H1 (cell line): ENCODE measurements at regions not wholly inside any gene's neighbourhood (a gene's known extent, or its start where the extent isn't known, plus 50 kb on each side); places are given as distances from the start of the nearest gene placed in this dataset.

Source experiments
- KDM1A ChIP-seq: fragments of 200-600, 300-600 bp; sonication (generic); IDR thresholded peaks from 2 replicates; pipeline ENCODE4 v1.7.1; 2016; ENCODE audit warnings: mild to moderate bottlenecking, low read length, borderline replicate concordance
- KDM5A ChIP-seq: fragments of 200-600 bp; IDR thresholded peaks from 2 replicates; pipeline ENCODE4 v1.7.1; 2012; ENCODE audit warnings: mild to moderate bottlenecking, low read length, inconsistent platforms, mixed read lengths
- POLR2A ChIP-seq, 2 experiments: IDR thresholded peaks; 1 replicate in 1 of 2; 2 replicates in 1 of 2; pipeline ENCODE4 v1.6.1; 2011; ENCODE audit warnings: low read depth in 2 of 2, low read length in 2 of 2, mild to moderate bottlenecking in 2 of 2; ENCODE audit errors: control extremely low read depth in 1 of 2
- RNF2 ChIP-seq: fragments of 200-900, 300-1000 bp; sonication (generic); IDR thresholded peaks from 2 replicates; pipeline ENCODE4 v1.7.1; 2016; ENCODE audit warnings: borderline replicate concordance, low read depth, mild to moderate bottlenecking, antibody characterized with exemption, low read length; ENCODE audit not compliant: poor library complexity, severe bottlenecking; ENCODE audit errors: missing control alignments
- TF ChIP-seq, protein P1 (sequence below), 3 experiments: IDR thresholded peaks; 1 replicate in 2 of 3; 2 replicates in 1 of 3; pipeline versions ENCODE4 v1.5.1 to v1.6.1; 2011; ENCODE audit warnings: low read length in 3 of 3, mild to moderate bottlenecking in 3 of 3, inconsistent platforms in 2 of 3, low read depth in 1 of 3, moderate library complexity in 1 of 3; ENCODE audit not compliant: insufficient read depth in 1 of 3; ENCODE audit errors: control extremely low read depth in 1 of 3

DNA sequence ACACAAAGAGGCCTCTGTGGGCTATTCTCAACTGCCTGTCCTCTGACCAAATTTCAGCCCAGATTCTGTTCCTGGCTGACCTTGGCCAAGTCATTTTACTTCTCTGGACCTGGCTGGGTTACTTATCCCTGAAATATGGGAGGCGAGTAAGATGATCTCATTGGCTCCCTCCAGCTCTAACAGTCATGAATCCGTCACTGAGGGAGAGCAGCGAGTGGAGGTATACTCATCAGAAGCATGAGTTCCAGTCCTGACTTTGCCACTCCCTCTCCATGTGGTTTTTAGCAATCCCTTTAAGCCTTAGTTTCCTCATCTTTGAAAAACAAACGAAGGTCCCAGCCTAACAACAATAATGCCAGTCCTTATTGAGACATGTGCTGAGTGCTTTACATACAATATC is 63.5 kb downstream of the CCDC185 start:
- TF ChIP-seq, protein P1, sequence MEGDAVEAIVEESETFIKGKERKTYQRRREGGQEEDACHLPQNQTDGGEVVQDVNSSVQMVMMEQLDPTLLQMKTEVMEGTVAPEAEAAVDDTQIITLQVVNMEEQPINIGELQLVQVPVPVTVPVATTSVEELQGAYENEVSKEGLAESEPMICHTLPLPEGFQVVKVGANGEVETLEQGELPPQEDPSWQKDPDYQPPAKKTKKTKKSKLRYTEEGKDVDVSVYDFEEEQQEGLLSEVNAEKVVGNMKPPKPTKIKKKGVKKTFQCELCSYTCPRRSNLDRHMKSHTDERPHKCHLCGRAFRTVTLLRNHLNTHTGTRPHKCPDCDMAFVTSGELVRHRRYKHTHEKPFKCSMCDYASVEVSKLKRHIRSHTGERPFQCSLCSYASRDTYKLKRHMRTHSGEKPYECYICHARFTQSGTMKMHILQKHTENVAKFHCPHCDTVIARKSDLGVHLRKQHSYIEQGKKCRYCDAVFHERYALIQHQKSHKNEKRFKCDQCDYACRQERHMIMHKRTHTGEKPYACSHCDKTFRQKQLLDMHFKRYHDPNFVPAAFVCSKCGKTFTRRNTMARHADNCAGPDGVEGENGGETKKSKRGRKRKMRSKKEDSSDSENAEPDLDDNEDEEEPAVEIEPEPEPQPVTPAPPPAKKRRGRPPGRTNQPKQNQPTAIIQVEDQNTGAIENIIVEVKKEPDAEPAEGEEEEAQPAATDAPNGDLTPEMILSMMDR (IDR thresholded peaks at IDR 0.05; ENCODE audit: control extremely low read depth in 1 of 3, insufficient read depth in 1 of 3, low read depth in 1 of 3, low read length in 3 of 3): no peak
- TF ChIP-seq POLR2A (IDR thresholded peaks at IDR 0.05; ENCODE audit: control extremely low read depth in 1 of 2, low read depth in 2 of 2, low read length in 2 of 2) (no peak), KDM5A (no peak), RNF2 (no peak), KDM1A (no peak)
